GM19468 (cell line): ENCODE measurements at regions not wholly inside any gene's neighbourhood (a gene's known extent, or its start where the extent isn't known, plus 50 kb on each side); places are given as distances from the start of the nearest gene placed in this dataset.
"Not testable (repeated sequence)": the region's sequence is repeated elsewhere in the genome, so short reads cannot be mapped to it uniquely, and the experiment has no call there.

ENCODE experiments used
- ATAC-seq: cut with Tn5 transposase; IDR thresholded peaks from one replicate; pipeline ENCODE4 v1.9.1; 2021; ENCODE audit warnings: mild to moderate bottlenecking, moderate library complexity, moderate number of reproducible peaks; ENCODE audit not compliant: unreplicated experiment; ENCODE audit errors: extremely low read depth

- no peak for ATAC-seq
These were observed 111.9 kb upstream of the DDHD1 start for GRCh38 chr14:53265025-53265424.

- no peak for ATAC-seq
These were observed 107.8 kb upstream of the DDHD1 start for GRCh38 chr14:53260928-53261327.

DNA sequence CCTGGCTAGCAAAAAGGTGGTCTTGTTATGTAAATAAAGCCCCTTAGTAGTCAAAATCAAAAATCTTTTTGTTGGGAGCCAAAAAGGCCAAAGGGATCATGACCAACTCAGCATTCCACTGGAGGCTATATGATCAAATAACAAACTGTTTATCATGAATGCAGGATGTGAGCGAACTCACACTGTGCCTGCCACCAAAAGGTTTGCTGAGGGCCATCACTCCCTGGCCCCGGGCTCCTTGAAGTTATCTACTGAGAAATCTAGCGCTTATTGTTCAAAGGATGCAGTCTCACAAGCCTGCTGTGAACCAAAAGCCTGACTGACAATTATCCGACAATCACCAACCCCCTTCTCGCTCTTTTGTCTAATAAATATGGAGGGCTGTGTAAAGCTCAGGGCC lies 107.2 kb upstream of the DDHD1 start:
- ATAC-seq: no peak

GRCh38 chr14:53252141-53252540 lies 99.0 kb upstream of the DDHD1 start:
- ATAC-seq: no peak

DNA sequence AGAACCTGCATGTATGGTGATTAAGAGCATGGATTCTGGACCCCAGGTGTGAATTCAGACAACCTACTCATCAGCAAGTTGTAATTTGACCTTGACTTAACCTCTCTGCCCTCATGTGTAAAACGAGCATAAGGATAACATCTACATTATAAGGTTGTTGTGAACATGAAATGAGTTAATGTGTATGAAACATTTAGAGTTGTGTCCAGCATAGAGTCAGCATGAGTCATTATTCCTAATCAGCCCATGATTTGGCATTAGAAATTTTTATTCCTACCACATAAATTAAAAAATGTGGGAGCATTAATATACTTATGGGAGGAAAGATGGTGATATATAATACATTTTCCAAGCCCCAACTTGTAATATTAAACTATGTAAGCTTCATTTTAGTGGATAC lies 95.9 kb upstream of the DDHD1 start:
- no peak for ATAC-seq

- no peak for ATAC-seq
These were observed 94.7 kb upstream of the DDHD1 start for GRCh38 chr14:53247596-53248370.

DNA sequence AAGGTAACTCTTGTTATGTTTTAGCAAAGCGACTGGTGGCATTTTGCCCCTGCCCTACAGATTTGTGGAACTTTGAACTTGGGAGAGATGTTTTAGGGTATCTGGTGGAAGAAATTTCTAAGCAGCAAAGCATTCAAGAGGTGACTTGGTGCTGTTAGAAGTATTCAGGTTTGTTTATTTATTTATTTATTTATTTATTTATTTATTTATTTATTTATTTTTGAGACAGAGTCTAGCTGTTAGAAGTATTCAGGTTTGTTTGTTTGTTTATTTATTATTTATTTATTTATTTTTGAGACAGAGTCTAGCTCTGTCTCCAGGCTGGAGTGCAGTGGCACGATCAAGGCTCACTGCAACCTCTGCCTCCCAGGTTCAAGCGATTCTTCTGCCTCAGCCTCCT lies 89.8 kb upstream of the DDHD1 start:
- ATAC-seq: not testable (repeated sequence)

GRCh38 chr14:53237488-53237887 lies 84.4 kb upstream of the DDHD1 start:
- ATAC-seq: no peak

GRCh38 chr14:53236708-53237107 lies 83.6 kb upstream of the DDHD1 start:
- ATAC-seq: no peak

DNA sequence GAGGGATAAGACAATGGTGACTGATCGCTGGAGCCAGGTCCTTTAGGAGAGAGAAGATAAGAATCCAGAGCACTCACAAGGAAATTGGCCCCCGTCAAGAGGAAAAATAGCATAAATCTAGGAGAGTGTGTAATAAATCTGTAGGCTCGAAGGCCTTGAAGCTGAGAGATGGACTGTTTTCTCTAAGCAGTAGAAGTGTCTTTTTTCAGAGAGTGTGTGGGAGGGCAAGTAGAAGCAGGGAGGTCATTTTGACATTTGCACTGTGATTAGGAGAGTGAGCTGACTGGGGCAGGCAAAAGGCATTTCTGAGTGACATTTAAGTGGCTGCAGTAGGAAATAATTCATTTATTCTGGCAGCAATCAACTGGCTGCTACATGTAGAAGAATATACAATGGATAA lies 78.0 kb upstream of the DDHD1 start:
- ATAC-seq: no peak

- no peak for ATAC-seq
These were observed 75.8 kb upstream of the DDHD1 start for GRCh38 chr14:53228966-53229365.

GRCh38 chr14:53227154-53227718 lies 74.1 kb upstream of the DDHD1 start:
- ATAC-seq: no peak

GRCh38 chr14:53226553-53226952 lies 73.4 kb upstream of the DDHD1 start:
- no peak for ATAC-seq

DNA sequence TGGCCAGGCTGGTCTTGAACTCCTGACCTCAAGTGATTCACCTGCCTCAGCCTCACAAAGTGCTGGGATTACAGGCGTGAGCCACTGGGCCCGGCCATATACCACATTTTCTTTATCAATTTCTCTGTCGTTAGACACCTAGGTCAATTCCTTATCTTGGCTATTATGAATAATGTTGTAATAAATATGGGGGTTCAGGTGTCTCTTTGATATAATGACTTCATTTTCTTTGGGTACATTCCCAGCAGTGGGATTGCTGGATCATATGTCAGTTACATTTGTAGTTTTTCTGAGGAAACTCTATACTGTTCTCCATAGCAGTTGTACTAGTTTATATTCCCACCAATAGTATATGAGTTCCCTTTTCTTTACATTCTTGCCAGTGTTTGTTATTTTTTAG lies 67.8 kb upstream of the DDHD1 start:
- ATAC-seq: no peak

DNA sequence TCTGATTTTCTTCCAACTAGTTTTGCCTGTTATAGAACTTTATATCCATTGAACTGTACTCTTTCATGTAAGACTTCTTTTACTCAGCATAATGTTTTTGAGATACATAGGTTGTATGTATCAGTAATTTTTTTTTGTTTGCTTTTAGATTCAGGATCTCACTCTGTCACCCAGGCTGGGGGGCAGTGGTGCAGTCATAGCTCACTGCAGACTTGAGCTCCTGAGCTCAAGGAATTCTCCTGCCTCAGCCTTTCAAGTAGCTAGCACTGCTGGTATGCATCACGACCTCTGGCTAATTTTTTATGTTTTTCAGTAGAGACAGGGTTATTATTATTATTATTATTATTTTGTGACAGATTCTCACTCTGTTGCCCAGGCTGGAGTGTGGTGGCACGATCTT lies 65.0 kb upstream of the DDHD1 start:
- no peak for ATAC-seq

DNA sequence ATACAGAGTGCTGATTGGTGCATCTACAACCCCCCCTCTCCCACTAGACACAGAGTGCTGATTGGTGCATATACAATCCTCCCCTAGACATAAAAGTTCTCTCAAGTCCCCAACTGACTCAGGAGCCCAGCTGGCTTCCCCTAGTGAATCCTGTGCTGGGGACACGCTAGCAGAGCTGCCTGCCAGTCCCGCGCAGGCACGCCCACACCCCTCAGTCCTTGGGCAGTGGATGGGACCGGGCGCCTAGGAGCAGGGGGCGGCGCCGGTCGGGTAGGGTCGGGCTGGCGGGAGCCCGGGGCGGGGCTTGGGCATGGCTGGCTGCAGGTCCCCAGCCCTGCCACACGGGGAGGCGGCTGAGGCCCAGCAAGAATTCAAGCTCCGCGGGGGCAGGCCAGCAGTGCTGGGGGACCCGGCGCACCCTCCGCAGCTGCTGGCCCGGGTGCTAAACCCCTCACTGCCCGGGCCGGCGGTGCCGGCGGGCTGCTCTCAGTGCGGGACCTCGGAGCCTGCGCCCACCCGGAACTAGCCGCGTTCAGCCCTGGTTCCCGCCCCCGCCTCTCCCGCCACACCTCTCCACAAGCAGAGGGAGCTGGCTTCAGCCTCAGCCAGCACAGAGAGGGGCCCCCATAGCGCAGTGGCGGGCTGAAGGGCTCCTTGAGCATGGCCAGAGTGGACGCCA lies 64.3 kb upstream of the DDHD1 start:
- ATAC-seq: peak; percentile 89

GRCh38 chr14:53216955-53217315 lies 63.8 kb upstream of the DDHD1 start:
- not testable (repeated sequence) for ATAC-seq

DNA sequence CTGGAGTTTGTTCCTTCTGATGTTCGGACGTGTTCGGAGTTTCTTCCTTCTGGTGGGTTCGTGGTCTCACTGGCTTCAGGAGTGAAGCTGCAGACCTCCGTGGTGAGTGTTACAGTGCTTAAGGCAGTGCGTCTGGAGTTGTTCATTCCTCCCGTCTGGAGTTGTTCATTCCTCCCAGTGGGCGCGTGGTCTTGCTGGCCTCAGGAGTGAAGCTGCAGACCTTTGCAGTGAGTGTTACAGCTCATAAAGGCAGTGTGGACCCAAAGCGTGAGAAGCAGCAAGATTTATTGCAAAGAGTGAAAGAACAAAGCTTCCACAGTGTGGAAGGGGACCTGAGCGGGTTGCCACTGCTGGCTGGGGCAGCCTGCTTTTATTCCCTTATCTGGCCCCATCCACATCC lies 63.4 kb upstream of the DDHD1 start:
- not testable (repeated sequence) for ATAC-seq

GRCh38 chr14:53215101-53215500 lies 62.0 kb upstream of the DDHD1 start:
- ATAC-seq: no peak

DNA sequence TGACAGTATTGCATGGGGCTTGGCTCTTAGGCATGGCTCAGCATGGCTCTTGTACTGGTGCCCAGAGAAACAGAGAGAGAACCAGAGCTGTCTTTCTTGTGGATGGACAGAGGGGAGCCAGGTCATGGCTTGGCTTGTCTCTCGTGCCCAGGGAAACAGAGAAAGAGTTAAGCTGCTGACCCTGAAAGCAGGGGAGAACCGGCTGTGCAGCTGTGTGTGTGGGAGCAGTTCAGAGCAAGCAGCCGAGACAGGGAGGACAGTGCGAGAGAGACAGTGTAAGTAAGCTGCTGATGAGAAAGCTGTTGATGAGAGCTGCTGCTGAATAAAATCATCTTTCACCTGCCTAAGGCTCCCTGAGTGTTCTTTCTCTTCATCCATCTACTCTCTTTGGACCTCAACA lies 61.3 kb upstream of the DDHD1 start:
- ATAC-seq: no peak

GRCh38 chr14:53213761-53214160 lies 60.6 kb upstream of the DDHD1 start:
- no peak for ATAC-seq

DNA sequence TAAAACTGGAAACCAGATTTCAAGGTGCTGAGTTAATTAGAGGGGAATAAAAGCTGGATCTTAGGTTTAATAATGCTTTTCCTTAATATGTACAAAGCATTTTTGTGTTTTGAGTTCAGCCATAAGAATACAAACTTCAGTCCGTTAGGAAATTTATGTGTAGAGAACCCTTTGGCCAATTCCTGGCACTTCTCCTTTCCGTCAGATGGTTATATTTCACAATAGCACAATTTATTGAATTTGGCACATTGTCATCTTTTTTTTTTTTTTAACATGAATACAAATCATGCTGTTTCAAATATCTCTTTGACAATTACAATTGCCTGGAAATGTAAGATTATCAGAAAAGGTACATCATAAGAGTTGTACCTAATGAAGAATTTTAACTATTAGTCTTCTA lies 56.2 kb upstream of the DDHD1 start:
- ATAC-seq: no peak
